Loucy (cell line): ENCODE measurements at regions not wholly inside any gene's neighbourhood (a gene's known extent, or its start where the extent isn't known, plus 50 kb on each side); places are given as distances from the start of the nearest gene placed in this dataset.

Experiments used
- H2AFZ ChIP-seq: fragments of 200-600 bp; sonication (generic); 2 replicates; pipeline ENCODE4 v1.6.0; 2016; ENCODE audit warnings: antibody characterized with exemption, mild to moderate bottlenecking, low read length, moderate library complexity
- H3F3A ChIP-seq: fragments of 200-600 bp; 2 replicates; pipeline ENCODE4 v1.6.0; 2016; ENCODE audit warnings: antibody characterized with exemption, low read depth, mild to moderate bottlenecking
- H3K27me3 ChIP-seq: fragments of 200-600 bp; sonication (generic); 2 replicates; pipeline ENCODE4 v1.6.1; 2014; ENCODE audit warnings: low read length, mild to moderate bottlenecking; ENCODE audit not compliant: insufficient read depth, poor library complexity, severe bottlenecking
- H3K36me3 ChIP-seq: fragments of 200-600 bp; sonication (generic); 2 replicates; pipeline ENCODE4 v1.6.1; 2016; ENCODE audit warnings: low read length; ENCODE audit not compliant: insufficient read depth
- H3K4me1 ChIP-seq: fragments of 200-600 bp; sonication (generic); 2 replicates; pipeline ENCODE4 v1.5.1; 2014; ENCODE audit warnings: low read length, mild to moderate bottlenecking; ENCODE audit not compliant: insufficient read depth, poor library complexity, severe bottlenecking
- H3K4me2 ChIP-seq: fragments of 200-600 bp; sonication (generic); 2 replicates; pipeline ENCODE4 v1.6.0; 2014; ENCODE audit warnings: antibody characterized with exemption, low read length, low read depth, mild to moderate bottlenecking; ENCODE audit not compliant: poor library complexity, severe bottlenecking
- H3K4me3 ChIP-seq: fragments of 200-600 bp; sonication (generic); 2 replicates; pipeline ENCODE4 v1.5.1; 2014; ENCODE audit warnings: low read length, mild to moderate bottlenecking, mixed read lengths; ENCODE audit not compliant: poor library complexity, severe bottlenecking
- H3K79me2 ChIP-seq: fragments of 200-600 bp; sonication (generic); 2 replicates; pipeline ENCODE4 v1.6.1; 2014; ENCODE audit warnings: low read length; ENCODE audit not compliant: insufficient read depth
- H3K9ac ChIP-seq: fragments of 200-600 bp; sonication (generic); 2 replicates; pipeline ENCODE4 v1.6.0; 2014; ENCODE audit warnings: mild to moderate bottlenecking, low read depth, low read length, moderate library complexity; ENCODE audit not compliant: poor library complexity, severe bottlenecking
- H3K9me2 ChIP-seq: fragments of 200-600 bp; sonication (generic); replicated peaks from 2 replicates; pipeline ENCODE4 v1.6.1; 2016; ENCODE audit warnings: low read depth, low read length, mixed read lengths
- H3K9me3 ChIP-seq: fragments of 200-600 bp; sonication (generic); 2 replicates; pipeline ENCODE4 v1.6.1; 2014; ENCODE audit warnings: mild to moderate bottlenecking, antibody characterized with exemption, low read length, low read depth; ENCODE audit not compliant: insufficient read depth
- H4K20me1 ChIP-seq: fragments of 200-600 bp; sonication (generic); 2 replicates; pipeline ENCODE4 v1.6.0; 2014; ENCODE audit warnings: antibody characterized with exemption, low read length, mild to moderate bottlenecking; ENCODE audit not compliant: insufficient read depth, poor library complexity, severe bottlenecking
- CTCF ChIP-seq: fragments of 200-600 bp; sonication (generic); conservative IDR thresholded peaks from 2 replicates; pipeline ENCODE4 v1.5.1; 2014; ENCODE audit warnings: mild to moderate bottlenecking, antibody characterized with exemption, low read length
- EZH2phosphoT487 ChIP-seq: fragments of 200-600 bp; IDR thresholded peaks from 2 replicates; pipeline ENCODE4 v1.6.1; 2018; ENCODE audit warnings: antibody characterized with exemption, mild to moderate bottlenecking, moderate library complexity, borderline replicate concordance

- no peak overlapping the region for H2AFZ ChIP-seq
- no peaks in the 10 kb centered on the region for H4K20me1 ChIP-seq
- no peak for TF ChIP-seq CTCF
- no peak for TF ChIP-seq EZH2phosphoT487
These were observed 142.0 kb upstream of the BDNF start for GRCh38 chr11:27842290-27842689.

GRCh38 chr11:27841023-27841422 is 140.8 kb upstream of the BDNF start:
- Histone ChIP-seq H3K4me2 (no peak overlapping the region), H3F3A (no peaks in the 10 kb centered on the region), H2AFZ (no peak overlapping the region), H3K9me3 (no peaks in the 10 kb centered on the region), H3K9me2 (no peaks in the 10 kb centered on the region), H3K9ac (no peak overlapping the region), H3K4me1 (no peaks in the 10 kb centered on the region), H3K4me3 (no peak overlapping the region), H4K20me1 (no peaks in the 10 kb centered on the region), H3K27me3 (no peaks in the 10 kb centered on the region), H3K79me2 (no peaks in the 10 kb centered on the region), H3K36me3 (no peaks in the 10 kb centered on the region)
- TF ChIP-seq CTCF, result no peak
- no peak for TF ChIP-seq EZH2phosphoT487

More at GRCh38 chr11:27842290-27842689, 142.0 kb upstream of the BDNF start:
- Histone ChIP-seq H3K27me3 (no peaks in the 10 kb centered on the region), H3K4me1 (no peaks in the 10 kb centered on the region), H3K79me2 (no peaks in the 10 kb centered on the region), H3K4me3 (no peak overlapping the region), H3K36me3 (no peaks in the 10 kb centered on the region), H3K4me2 (no peak overlapping the region), H3K9ac (no peak overlapping the region), H3K9me3 (no peaks in the 10 kb centered on the region), H3F3A (no peaks in the 10 kb centered on the region), H3K9me2 (no peaks in the 10 kb centered on the region)

GRCh38 chr11:27839226-27839913 is 139.1 kb upstream of the BDNF start:
- H3K4me2 ChIP-seq, result no peak overlapping the region
- H3K9me2 ChIP-seq, result no peaks in the 10 kb centered on the region
- no peaks in the 10 kb centered on the region for H3K36me3 ChIP-seq
- H3K9me3 ChIP-seq, result no peaks in the 10 kb centered on the region
- no peaks in the 10 kb centered on the region for H3K79me2 ChIP-seq
- H2AFZ ChIP-seq, result peak overlapping the region; percentile 86
- no peak overlapping the region for H3K9ac ChIP-seq
- H3F3A ChIP-seq, result no peaks in the 10 kb centered on the region
- TF ChIP-seq CTCF (peak; percentile 70), EZH2phosphoT487 (no peak)
- no peak overlapping the region for H3K4me3 ChIP-seq
- no peaks in the 10 kb centered on the region for H3K27me3 ChIP-seq
- no peaks in the 10 kb centered on the region for H3K4me1 ChIP-seq
- no peaks in the 10 kb centered on the region for H4K20me1 ChIP-seq
